ENCODE measurements at regions not wholly inside any gene's neighbourhood (a gene's known extent, or its start where the extent isn't known, plus 50 kb on each side); places are given as distances from the start of the nearest gene placed in this dataset.

DNA sequence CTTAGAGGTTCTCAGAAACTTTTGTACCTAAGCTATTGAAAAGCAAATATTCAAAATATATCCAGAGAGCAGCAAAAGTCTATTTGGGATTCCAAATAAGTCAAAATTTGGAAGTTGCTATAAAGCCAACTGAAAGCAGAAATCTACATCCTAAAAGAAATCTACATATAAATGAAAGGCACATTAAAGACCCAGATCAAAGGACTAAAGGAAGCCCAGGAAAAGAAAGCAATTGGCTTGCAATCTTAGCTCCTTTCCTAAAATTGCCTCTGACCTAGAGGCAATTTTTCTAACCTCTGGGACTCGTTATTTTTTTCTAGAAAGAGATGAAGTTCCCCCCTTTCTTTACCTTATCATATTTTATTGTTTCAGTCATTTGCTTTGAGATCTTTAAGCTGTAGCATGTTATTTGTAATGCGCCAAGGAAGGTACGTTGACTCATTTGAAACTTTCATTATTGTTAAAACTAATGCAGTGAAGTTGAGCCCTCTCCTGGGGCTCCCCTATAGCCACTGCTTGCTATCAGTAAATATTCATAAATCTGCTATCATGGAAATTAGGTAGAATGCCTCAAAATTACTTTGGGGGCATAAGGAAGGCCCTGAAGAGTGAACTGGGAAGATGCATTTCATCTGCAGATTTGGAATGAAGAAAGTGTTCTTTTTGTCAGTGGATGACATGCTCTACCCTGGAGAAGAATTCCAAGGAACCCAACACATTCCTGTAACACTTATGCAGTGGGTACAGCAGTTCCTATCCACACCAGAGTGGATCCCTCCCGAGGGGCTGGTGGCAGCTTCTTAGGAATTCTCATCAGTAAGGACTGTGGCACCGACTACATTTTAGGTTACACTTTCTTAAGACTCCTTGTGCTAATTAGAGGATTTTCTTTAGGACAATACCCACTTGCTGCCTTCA is 177.8 kb upstream of the IGFBP7 start:
- Histone ChIP-seq H3K36me3 (no peaks in the 10 kb centered on the region), H3K4me1 (no peaks in the 10 kb centered on the region), H3K27me3 (replicated peaks in 1 of 7) (no peaks in the 10 kb centered on the region), H3K27ac (no peak overlapping the region), H3K9me3 (no peaks in the 10 kb centered on the region), H3K4me3 (no peak overlapping the region)
- intact Hi-C loops (cut with DNase I; ENCODE audit: low total_unique reads): no loop called here
- no peak for TF ChIP-seq POLR2A (IDR thresholded peaks at IDR 0.05)
- no peak for TF ChIP-seq POLR2AphosphoS5 (IDR thresholded peaks at IDR 0.05)
- no peak for TF ChIP-seq CTCF (IDR thresholded peaks at IDR 0.05 in 8 of 11, conservative IDR thresholded peaks at IDR 0.05 in 3 of 11)
- DNase-seq: no peak
- WGBS, 5 donors: 51 to 62% (median 56%) methylated on average over 5 of the region's 5 CpGs

DNA sequence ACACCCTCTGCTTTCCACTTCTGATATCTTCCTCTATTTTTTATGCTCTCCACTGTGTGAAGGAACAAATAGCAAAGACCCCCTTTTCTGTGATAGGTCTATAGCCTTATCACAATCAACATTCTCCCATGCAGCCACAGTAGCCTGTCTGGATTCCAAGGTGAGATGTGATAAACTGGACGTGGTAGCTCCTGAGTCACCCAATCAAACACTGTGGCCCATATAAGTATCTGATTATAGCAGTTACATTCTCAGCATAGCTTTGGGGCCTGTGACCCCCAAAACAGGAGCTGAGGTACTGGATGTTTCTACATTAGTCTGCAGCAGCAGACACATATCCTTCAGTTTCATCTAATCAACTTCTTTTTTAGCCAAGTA is 172.7 kb upstream of the IGFBP7 start:
- Histone ChIP-seq H3K4me3 (no peak overlapping the region), H3K27me3 (replicated peaks in 1 of 7) (peaks cover 0 to 6% (median 0%) of the 10 kb centered on the region in 7 donors), H3K36me3 (no peaks in the 10 kb centered on the region), H3K4me1 (no peaks in the 10 kb centered on the region), H3K9me3 (no peaks in the 10 kb centered on the region), H3K27ac (no peak overlapping the region)
- DNase-seq: no peak
- 65 to 83% (median 79%) methylated on average over 1 of the region's 1 CpG for WGBS, 5 donors
- TF ChIP-seq POLR2A (IDR thresholded peaks at IDR 0.05): no peak
- no peak for TF ChIP-seq CTCF (IDR thresholded peaks at IDR 0.05 in 8 of 11, conservative IDR thresholded peaks at IDR 0.05 in 3 of 11)
- no peak for TF ChIP-seq POLR2AphosphoS5 (IDR thresholded peaks at IDR 0.05)
- intact Hi-C loops (cut with DNase I; ENCODE audit: low total_unique reads): no loop called here

DNA sequence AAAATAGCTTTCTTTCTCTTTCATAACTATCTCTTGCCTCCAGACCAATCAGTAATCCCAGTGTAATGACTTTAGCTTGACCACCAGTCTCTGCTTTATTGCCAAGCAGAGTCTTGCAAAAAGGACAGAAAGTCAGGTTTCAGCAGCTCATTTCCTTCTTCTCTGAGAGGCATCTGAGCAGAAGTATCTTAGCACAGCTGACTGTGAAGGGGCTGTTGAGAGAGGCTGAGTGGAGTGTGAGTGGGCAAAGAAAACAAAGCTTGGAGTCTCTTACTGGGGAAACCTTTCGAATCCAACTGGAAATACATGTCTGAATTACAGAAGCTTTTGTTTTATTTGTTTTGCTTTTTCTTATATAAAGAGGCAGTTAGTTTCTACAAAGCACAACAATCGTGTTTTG is 170.3 kb upstream of the IGFBP7 start:
- TF ChIP-seq POLR2A (IDR thresholded peaks at IDR 0.05) (no peak), CTCF (IDR thresholded peaks at IDR 0.05 in 8 of 11, conservative IDR thresholded peaks at IDR 0.05 in 3 of 11) (no peak), POLR2AphosphoS5 (IDR thresholded peaks at IDR 0.05) (no peak)

GRCh38 chr4:57278780-57279179 is 168.6 kb upstream of the IGFBP7 start:
- H3K9me3 ChIP-seq: no peaks in the 10 kb centered on the region
- no peak overlapping the region for H3K4me3 ChIP-seq
- no peak overlapping the region for H3K27ac ChIP-seq
- H3K36me3 ChIP-seq: no peaks in the 10 kb centered on the region
- H3K4me1 ChIP-seq: no peaks in the 10 kb centered on the region
- H3K27me3 ChIP-seq (replicated peaks in 1 of 7): peaks cover 0 to 6% (median 0%) of the 10 kb centered on the region in 7 donors
- 46 to 63% (median 59%) methylated on average over 6 of the region's 6 CpGs for WGBS, 5 donors
- TF ChIP-seq POLR2AphosphoS5 (IDR thresholded peaks at IDR 0.05) (no peak), CTCF (IDR thresholded peaks at IDR 0.05 in 8 of 11, conservative IDR thresholded peaks at IDR 0.05 in 3 of 11) (no peak), POLR2A (IDR thresholded peaks at IDR 0.05) (no peak)
- no peak for DNase-seq
- intact Hi-C loops (cut with DNase I; ENCODE audit: low total_unique reads): no loop called here

More for the DNA sequence above, 170.3 kb upstream of the IGFBP7 start:
- Histone ChIP-seq H3K4me1 (no peaks in the 10 kb centered on the region), H3K36me3 (no peaks in the 10 kb centered on the region), H3K9me3 (no peaks in the 10 kb centered on the region), H3K27ac (no peak overlapping the region), H3K4me3 (no peak overlapping the region), H3K27me3 (replicated peaks in 1 of 7) (peaks cover 0 to 6% (median 0%) of the 10 kb centered on the region in 7 donors)
- WGBS, 5 donors: 69 to 86% (median 80%) methylated on average over 2 of the region's 2 CpGs
- DNase-seq: no peak
- intact Hi-C loops (cut with DNase I; ENCODE audit: low total_unique reads): no loop called here

Data from spleen (tissue), 11 donors.